WI38 (cell line): ENCODE measurements at regions not wholly inside any gene's neighbourhood (a gene's known extent, or its start where the extent isn't known, plus 50 kb on each side); places are given as distances from the start of the nearest gene placed in this dataset.

Source experiments
- H3K4me3 ChIP-seq: 2 replicates; pipeline ENCODE4 v1.5.1; 2011; ENCODE audit warnings: low read depth, mild to moderate bottlenecking, control low read depth, low read length
- CTCF ChIP-seq: IDR thresholded peaks from 2 replicates; pipeline ENCODE4 v1.5.1; 2012; ENCODE audit warnings: low read depth, mild to moderate bottlenecking, control low read depth, low read length

DNA sequence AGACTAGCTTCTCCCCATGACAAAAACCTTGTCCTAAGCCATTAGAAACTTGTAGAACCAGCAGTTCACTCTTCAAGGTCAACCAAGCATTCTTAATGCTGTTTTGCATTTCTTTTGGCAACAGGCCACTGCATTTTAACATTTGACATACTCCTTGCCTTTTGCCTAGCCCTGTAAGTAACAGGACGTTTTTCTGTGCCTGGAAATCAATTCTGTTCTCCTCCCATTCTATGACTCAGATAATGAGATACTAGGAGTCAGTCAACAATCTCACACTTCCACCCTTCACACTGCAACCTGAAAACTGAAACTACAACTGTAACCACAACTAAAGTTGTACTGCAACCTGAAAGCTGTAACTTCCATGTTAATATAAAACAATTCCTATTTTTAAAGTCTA, 268.7 kb downstream of the MZT1 start:
- no peak for TF ChIP-seq CTCF
- H3K4me3 ChIP-seq = no peak overlapping the region

GRCh38 chr13:72457151-72457550, 270.3 kb downstream of the MZT1 start:
- H3K4me3 ChIP-seq = no peak overlapping the region
- TF ChIP-seq CTCF = no peak

GRCh38 chr13:72456486-72456885, 270.9 kb downstream of the MZT1 start:
- no peak overlapping the region for H3K4me3 ChIP-seq
- no peak for TF ChIP-seq CTCF

DNA sequence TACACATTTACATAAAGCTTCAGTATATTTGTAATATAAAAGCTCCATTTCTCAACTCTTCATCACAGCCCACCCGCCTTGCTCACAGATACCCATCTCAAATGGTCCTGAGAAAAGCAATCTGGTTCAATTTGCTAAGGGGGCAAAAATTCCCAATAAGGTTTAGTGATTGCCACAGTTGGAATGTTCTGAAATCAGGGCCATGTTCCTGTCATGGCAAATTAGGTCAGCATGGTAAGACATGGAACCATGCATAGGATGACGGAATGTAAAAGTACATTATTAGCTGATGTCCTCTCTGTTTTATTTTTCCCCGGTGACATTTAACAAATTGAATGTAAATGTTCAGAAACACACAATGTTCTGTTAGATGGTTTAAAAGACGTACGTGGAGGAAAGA, 274.3 kb downstream of the MZT1 start:
- H3K4me3 ChIP-seq = no peak overlapping the region
- no peak for TF ChIP-seq CTCF

- TF ChIP-seq CTCF = no peak
- no peak overlapping the region for H3K4me3 ChIP-seq
Observed at GRCh38 chr13:72448082-72448481, 279.3 kb downstream of the MZT1 start.

- no peak overlapping the region for H3K4me3 ChIP-seq
- TF ChIP-seq CTCF = no peak
Observed at GRCh38 chr13:72444999-72445398, 282.4 kb downstream of the MZT1 start.

DNA sequence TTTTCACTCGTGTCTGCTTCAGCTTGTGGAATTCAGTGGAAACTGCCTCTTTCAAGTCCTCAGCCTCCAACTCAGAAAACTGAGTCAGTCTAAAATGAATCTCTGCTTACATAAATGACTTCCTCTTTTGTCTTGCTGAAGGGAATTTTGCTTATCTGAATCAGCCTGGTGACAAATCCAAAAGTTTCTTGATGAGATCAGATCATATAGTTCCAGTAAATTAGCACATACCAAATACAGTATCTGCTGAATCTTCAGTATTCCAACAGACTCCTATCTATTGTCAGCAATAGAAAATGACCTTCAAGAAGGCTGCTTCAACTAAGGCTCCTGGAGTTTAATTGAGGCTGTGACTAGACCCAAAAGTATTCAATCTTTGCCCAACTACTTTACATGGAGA, 290.0 kb downstream of the MZT1 start:
- no peak overlapping the region for H3K4me3 ChIP-seq
- TF ChIP-seq CTCF = no peak

DNA sequence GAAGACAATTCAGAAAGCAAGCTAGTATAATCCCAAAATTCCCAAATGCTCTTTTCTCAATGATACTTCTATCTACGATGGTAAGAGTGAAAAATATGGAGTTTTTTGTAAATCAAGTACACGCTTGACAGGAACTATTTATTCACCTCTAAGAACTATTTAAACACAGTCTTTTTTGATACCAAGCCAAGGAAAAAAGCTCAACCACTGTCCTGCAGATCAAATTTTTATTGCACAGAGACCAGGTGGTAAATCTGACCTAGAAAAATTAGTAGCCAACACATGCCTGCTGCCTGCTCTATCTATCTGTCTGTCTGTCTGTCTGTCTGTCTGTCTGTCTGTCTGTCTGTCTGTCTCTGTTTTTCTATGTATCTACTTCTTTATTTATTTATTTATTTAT, 292.2 kb downstream of the MZT1 start:
- TF ChIP-seq CTCF = no peak

More for the DNA sequence above, 292.2 kb downstream of the MZT1 start:
- no peak overlapping the region for H3K4me3 ChIP-seq
